GM21717 (cell line): ENCODE measurements at regions not wholly inside any gene's neighbourhood (a gene's known extent, or its start where the extent isn't known, plus 50 kb on each side); places are given as distances from the start of the nearest gene placed in this dataset.

Experiments
- ATAC-seq: cut with Tn5 transposase; IDR thresholded peaks from one replicate; pipeline ENCODE4 v1.9.1; 2021; ENCODE audit warnings: mild to moderate bottlenecking, moderate library complexity; ENCODE audit not compliant: unreplicated experiment

DNA sequence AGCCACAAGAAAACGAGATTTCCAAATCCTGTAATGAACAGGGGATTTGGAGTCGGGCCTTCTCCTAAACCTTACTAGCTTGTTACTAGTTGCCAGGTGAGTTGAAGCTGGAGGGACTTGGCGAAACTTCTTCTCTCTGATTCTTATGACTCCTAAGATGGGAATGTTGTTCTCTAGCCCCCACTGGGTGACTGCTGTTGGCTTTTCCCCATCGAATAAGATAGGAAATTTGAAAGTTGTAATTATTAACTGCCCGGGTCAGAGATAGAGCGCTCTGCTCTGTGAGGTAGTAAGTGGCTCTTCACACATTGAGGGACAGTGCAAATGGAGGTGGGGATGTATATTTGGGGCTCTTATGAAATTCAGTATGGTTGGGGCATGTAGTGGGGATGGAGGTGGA, 111.2 kb upstream of the MBNL2 start:
- no peak for ATAC-seq

DNA sequence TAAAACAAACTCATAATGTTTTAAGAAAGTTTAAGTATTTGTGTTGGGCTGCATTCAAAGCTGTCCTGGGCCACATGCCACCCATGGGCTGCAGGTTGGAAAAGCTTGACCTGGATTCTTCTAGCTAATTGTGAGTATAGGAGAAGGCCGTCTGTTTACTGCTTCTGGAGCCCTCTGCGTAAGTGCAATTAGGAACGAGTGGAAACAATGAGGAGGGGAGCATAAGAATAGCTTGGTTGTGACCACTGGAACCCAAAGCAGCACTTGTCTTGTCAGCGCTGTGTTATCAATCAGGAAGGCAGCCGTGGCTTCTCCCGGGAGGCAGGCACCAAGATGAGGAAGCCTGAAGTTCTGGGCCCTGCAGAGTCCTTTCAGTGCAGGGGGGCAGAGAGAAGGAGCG, 110.4 kb upstream of the MBNL2 start:
- no peak for ATAC-seq

DNA sequence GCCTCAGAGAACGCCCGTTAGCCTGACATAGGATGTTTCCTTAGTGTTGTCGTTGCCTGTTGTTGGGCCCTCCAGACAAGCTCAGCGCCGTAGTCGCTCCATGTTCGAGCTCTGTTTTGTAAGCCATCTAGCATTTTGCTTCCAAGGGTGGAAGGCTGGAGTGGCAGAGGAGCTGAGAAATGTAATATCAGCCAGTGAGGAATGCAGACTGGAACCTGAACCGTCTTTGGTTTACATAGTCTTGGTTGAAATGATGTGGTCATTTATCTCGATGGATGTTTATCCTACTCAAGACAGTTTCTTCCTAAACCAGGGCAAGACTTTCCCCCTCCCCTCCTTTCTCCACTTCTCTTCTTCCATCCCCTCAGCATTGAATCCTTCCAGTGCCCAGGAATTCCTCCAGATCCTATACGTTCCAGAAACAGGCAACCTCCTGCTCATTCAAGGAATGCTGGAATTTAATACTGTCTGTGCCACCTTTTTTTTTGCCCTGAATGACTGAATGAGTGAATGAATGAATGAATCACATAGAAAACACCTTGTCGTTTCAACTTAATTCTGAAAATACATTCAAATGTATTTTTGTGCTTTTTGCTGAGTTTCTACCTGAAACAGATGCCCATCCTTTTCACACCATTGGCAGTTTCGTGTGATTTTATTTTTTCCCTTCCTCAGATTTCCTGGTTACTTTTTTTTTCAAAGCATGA, 109.5 kb upstream of the MBNL2 start:
- ATAC-seq: no peak

DNA sequence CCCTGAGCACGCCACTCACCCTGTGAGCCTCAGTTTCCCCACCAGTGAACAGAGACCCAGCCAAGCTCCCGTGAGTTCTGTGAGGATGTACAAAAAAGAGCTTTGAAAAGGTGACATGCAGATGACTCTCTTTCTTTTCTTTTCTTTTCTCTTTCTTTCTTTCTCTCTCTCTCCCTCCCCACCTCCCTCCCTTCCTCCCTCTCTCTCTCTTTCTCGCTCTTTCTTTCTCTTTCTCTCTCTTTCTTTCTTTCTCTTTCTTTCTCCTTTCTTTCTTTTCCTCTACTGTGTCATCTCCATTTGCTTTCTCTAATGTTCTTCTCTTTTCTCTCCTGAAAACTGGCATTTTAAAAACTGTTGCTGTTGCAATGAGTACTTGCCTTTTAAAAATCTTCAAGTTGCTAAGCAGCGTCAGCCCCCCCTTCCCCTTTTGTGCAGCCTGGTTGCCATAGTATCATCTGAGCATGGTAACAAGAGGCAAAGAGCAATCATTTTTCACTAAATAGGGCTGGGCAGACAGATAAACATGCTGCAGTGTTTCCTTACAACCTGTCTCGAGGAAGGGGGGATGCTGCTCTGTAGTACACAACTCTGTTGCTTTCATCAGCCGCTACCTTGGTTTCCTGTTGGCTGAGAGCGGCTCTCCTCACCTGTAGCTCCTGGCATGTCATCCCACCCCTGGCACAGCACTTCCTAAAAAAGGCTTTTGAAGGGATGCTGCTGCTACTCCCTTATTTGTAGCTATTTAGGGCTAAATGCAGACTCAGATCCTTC, 108.7 kb upstream of the MBNL2 start:
- ATAC-seq: no peak

- no peak for ATAC-seq
Observed at GRCh38 chr13:97114651-97115050, 107.5 kb upstream of the MBNL2 start.

DNA sequence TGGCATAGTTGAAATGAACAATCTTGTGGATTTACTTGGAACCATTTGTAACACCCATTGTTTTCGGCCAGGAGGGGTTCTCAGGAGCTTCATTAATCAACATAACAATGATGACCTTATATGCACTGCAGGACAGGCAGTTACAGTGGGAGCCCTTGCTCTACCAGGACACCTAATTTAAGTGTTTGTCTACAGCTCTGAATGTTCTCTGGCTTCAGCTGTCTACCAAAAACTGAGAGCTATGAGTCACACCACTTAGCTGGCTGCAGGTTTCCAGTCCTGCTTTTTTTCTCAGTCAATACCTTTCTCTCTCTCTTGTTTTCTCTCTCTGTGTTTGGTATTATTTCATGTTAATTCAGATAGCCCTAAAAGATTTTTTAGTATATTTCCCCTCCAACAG, 105.4 kb upstream of the MBNL2 start:
- ATAC-seq: peak; percentile 85

- no peak for ATAC-seq
Observed at GRCh38 chr13:97117388-97117910, 104.7 kb upstream of the MBNL2 start.

DNA sequence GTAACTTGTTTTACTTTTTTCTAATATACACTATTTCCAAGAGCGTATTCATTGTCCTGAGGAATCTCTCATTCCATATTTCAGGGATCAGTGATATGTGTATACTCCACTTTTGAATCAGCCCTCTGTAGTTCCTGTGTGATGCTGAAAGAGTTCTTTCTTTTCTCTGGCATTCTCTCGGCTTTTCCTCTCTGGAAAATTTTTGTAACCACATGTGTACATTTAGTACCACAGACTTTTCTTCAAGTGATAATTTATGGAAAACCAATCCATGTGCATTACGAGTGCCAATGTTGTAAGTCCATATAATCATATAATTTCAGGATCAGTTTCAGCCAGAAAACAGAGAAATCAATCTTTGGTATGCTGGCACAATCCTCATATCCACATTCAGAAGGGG, 102.2 kb upstream of the MBNL2 start:
- no peak for ATAC-seq

- ATAC-seq: no peak
Observed at GRCh38 chr13:97120346-97120745, 101.8 kb upstream of the MBNL2 start.

- no peak for ATAC-seq
Observed at GRCh38 chr13:97120976-97121375, 101.2 kb upstream of the MBNL2 start.

DNA sequence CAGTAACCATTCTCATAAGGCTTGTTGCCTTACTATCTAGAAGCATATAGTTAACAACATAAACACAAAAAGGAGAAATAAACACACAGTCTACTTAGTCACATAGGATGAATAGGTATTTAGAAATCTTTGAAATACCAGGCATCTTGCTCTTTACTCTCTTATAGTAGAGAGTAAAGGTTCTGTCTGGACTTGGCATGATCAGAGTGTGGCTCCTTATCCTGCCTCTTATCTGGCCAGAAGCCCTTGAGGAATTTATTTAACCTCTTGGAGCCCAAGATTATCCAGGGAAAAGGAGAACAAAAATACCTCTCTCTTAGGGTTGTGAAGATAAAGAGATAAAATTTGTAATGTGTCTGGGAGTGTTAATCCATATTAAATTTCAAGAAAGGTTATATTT, 100.2 kb upstream of the MBNL2 start:
- no peak for ATAC-seq

DNA sequence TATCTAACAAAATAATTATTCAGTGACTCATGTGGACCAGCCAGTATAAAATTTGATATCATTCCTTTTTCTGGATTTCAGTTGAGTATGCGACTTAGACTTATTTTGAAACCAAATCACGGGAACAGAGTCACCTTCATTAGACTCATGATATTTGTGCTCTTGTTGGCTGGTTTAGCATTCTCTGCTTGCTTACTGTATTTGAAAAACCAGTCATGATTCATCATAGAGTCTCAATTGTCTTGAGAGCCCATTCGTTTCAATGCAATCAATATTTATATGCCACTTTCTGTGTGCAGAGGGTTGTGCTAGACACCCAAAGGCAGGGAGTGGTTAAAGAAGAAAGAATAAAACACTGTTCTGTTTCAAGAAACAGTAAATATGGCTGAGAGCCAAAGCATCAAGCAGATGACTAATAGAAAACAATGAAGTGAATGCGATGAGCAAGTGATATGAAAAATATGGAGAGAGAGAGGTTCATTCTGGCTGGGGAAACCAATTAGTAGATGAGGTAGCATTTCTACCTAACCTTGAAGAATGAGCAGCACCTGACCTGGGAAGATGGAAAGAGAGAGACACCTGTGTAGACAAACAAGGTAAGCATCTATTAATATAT, 99.6 kb upstream of the MBNL2 start:
- no peak for ATAC-seq

- ATAC-seq: no peak
Observed at GRCh38 chr13:97124206-97124605, 97.9 kb upstream of the MBNL2 start.

- peak; percentile 41 for ATAC-seq
Observed at GRCh38 chr13:97124915-97125809, 97.0 kb upstream of the MBNL2 start.

DNA sequence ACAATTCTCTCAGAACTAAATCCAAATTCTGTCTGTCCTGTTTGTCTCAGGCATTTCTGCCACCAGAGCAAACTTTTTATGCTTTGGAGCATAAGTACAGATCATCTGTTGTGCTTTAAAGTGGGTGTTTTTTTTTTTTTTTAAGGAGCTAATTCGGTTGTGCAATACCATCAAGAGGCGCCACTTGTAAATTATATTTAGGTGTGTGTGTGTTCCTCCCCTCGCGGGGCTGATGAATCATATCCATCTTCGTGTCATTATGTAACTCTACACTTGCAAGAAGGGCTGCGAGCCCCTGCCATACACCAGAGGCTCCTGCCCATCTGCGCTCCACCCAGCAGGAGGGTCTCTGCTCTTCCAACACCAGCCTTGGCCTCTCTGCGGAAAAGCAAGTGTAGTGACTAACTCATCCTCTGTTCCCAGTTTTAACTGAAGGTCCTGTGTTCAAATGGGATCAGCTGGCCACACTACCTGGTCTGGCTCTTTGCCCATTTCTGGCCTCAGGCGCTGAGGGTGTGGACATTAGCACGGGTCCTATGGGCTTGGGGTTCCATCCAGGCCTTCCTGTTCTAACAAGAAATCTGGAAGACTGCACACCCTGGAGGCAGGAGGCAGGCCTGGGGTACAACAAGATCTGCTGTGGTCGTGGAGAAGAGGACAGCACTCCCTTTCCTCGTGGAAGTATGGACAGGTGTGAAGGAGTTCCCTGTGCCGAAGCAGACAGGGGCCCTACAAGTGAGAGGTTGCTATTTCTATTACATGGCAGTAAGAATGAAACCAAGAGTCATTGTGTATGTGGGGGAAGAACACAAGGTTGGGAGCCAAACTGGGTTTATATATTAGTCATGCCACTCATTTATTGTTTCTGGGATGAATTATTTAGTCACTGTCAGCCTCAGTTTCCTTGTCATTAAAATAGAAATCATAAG, 96.1 kb upstream of the MBNL2 start:
- peak; percentile 96 for ATAC-seq

DNA sequence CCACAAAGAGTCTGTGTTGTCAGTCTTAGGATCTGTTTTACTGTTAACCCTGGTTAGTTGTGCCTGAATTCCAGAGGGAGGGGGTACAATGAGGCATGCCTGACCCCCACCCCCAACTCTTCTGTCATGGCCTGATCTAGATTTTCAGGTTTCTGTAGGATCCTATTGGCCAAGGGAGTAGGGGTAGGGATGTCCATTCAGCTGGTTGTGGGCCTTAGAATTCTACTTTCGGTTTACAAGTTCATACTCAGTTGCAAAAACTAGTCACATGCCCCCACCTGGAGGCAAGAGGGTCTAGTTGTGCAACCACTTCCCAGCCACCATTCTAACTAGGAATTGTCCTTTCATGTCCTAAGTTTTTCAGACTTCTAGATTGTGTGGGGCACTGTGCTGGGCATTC, 94.3 kb upstream of the MBNL2 start:
- ATAC-seq: no peak

- ATAC-seq: no peak
Observed at GRCh38 chr13:97130190-97130589, 91.9 kb upstream of the MBNL2 start.

GRCh38 chr13:97131447-97131846, 90.7 kb upstream of the MBNL2 start:
- ATAC-seq: no peak

- ATAC-seq: no peak
Observed at GRCh38 chr13:97133554-97133953, 88.6 kb upstream of the MBNL2 start.

GRCh38 chr13:97133955-97134354, 88.2 kb upstream of the MBNL2 start:
- no peak for ATAC-seq
